K562 (cell line): ENCODE measurements at regions not wholly inside any gene's neighbourhood (a gene's known extent, or its start where the extent isn't known, plus 50 kb on each side); places are given as distances from the start of the nearest gene placed in this dataset.

ENCODE experiments used
- ATAC-seq: fragments of 200-7000 bp; cut with Tn5 transposase; 3 replicates; pipeline ENCODE4 v1.9.1; 2020; ENCODE audit warnings: moderate library complexity
- BruUV-seq: library from RNA; stranded (reverse); fragments of 400-500 nt; replicated peaks from 2 replicates; lab custom pipeline; 2021; lab: Mats Ljungman, UMichigan
- CTCF ChIA-PET: fragments of 300-600 bp; formaldehyde crosslinking; extraction: SDS; loops from one replicate; lab custom pipeline; 2021; ENCODE audit warnings: low intra/inter-chr PET ratio; lab: Yijun Ruan, JAX
- POLR2A ChIA-PET: fragments of 300-600, 350-650 bp; sonication (Branson Sonifier 250); formaldehyde crosslinking; extraction: SDS; loops from one replicate; lab custom pipeline; 2021; ENCODE audit warnings: antibody characterized with exemption, inconsistent platforms; lab: Yijun Ruan, JAX
- DNase-seq, 4 experiments: peaks; one replicate each; pipeline versions ENCODE4 v3.0.0 to v3.0.0-alpha.2; 2011 to 2018; ENCODE audit warnings: low spot score in 3 of 4, mixed read lengths in 3 of 4; ENCODE audit errors: extremely low read depth in 1 of 4
- FAIRE-seq: peaks from 2 replicates; lab custom pipeline; 2011; peaks lifted over from hg19 to GRCh38; lab: Jason Lieb, UNC
- H2AFZ ChIP-seq: 2 replicates; pipeline ENCODE4 v1.6.0; 2011; ENCODE audit warnings: low read depth, low read length, control low read depth, inconsistent platforms
- H3K27ac ChIP-seq: fragments of 200-600 bp; 3 replicates; pipeline ENCODE4 v1.8.0; 2011; ENCODE audit warnings: low read depth, mild to moderate bottlenecking, control low read depth, inconsistent platforms, low read length, moderate library complexity, mixed read lengths; ENCODE audit errors: extremely low read depth
- H3K27me3 ChIP-seq, 2 experiments: fragments of 300-600 bp in 1 of 2; 2 replicates in 1 of 2; 3 replicates in 1 of 2; pipeline versions ENCODE4 v1.6.0 to v1.8.0; 2011; ENCODE audit warnings: inconsistent platforms in 2 of 2, low read length in 2 of 2, mild to moderate bottlenecking in 1 of 2, mixed read lengths in 1 of 2, moderate library complexity in 1 of 2; ENCODE audit not compliant: control insufficient read depth in 2 of 2, insufficient read depth in 2 of 2
- H3K36me3 ChIP-seq: fragments of 300-600 bp; 3 replicates; pipeline ENCODE4 v1.8.0; 2011; ENCODE audit warnings: mild to moderate bottlenecking, low read length, inconsistent platforms; ENCODE audit not compliant: control insufficient read depth, insufficient read depth
- H3K4me1 ChIP-seq, 2 experiments: fragments of 200-600 bp in 1 of 2; replicated peaks in 1 of 2; 2 replicates in 1 of 2; 3 replicates in 1 of 2; pipeline versions ENCODE4 v1.5.1 to v1.8.0; 2011; ENCODE audit warnings: inconsistent platforms in 2 of 2, low read length in 2 of 2, mild to moderate bottlenecking in 1 of 2, mixed read lengths in 1 of 2, moderate library complexity in 1 of 2; ENCODE audit not compliant: control insufficient read depth in 2 of 2, insufficient read depth in 2 of 2
- H3K4me2 ChIP-seq: 2 replicates; pipeline ENCODE4 v1.6.1; 2011; ENCODE audit warnings: low read length, control low read depth, inconsistent platforms, mixed read lengths; ENCODE audit not compliant: insufficient read depth
- H3K4me3 ChIP-seq: fragments of 200-600 bp; sonication (generic), shearing (Covaris generic); 2 replicates; pipeline ENCODE4 v1.5.1; 2016; ENCODE audit warnings: control low read depth, inconsistent platforms
- H3K79me2 ChIP-seq: fragments of 200-600 bp; 3 replicates; pipeline ENCODE4 v1.8.0; 2011; ENCODE audit warnings: low read length, inconsistent platforms; ENCODE audit not compliant: control insufficient read depth, insufficient read depth
- H3K9ac ChIP-seq, 2 experiments: 2 replicates each; pipeline versions ENCODE4 v1.6.0 to v1.6.1; 2011; ENCODE audit warnings: low read depth in 2 of 2, low read length in 2 of 2, control low read depth in 1 of 2, inconsistent platforms in 1 of 2, mild to moderate bottlenecking in 1 of 2, mixed read lengths in 1 of 2; ENCODE audit not compliant: insufficient read depth in 1 of 2
- H3K9me1 ChIP-seq: one replicate; pipeline ENCODE4 v1.6.0; 2011; ENCODE audit warnings: inconsistent platforms, mild to moderate bottlenecking, low read length, moderate library complexity; ENCODE audit not compliant: control insufficient read depth, insufficient read depth
- H3K9me3 ChIP-seq: replicated peaks from 2 replicates; pipeline ENCODE4 v1.5.1; 2011; ENCODE audit warnings: low read depth, low read length, inconsistent platforms; ENCODE audit not compliant: control insufficient read depth, insufficient read depth
- H4K20me1 ChIP-seq: replicated peaks from 2 replicates; pipeline ENCODE4 v1.6.1; 2011; ENCODE audit warnings: low read length, inconsistent platforms, mixed read lengths; ENCODE audit not compliant: control insufficient read depth, insufficient read depth
- BRF2 ChIP-seq: IDR thresholded peaks from 3 replicates; pipeline ENCODE4 v1.6.1; 2011; ENCODE audit warnings: borderline replicate concordance, mild to moderate bottlenecking; ENCODE audit not compliant: insufficient read length, insufficient read depth
- DMBX1 ChIP-seq: fragments of 250-450 bp; sonication (Bioruptor Pico); IDR thresholded peaks from 2 replicates; pipeline ENCODE4 v1.8.0; 2022; ENCODE audit warnings: inconsistent platforms, mild to moderate bottlenecking, moderate library complexity, borderline replicate concordance
- IRF2 ChIP-seq: sonication (generic); formaldehyde crosslinking; IDR thresholded peaks from 2 replicates; pipeline ENCODE4 v1.8.1; 2022; ENCODE audit warnings: mild to moderate bottlenecking, missing genetic modification reagents
- KDM2B ChIP-seq: fragments of 250-450 bp; sonication (Bioruptor Pico); IDR thresholded peaks from 2 replicates; pipeline ENCODE4 v1.8.0; 2021; ENCODE audit warnings: mild to moderate bottlenecking, moderate library complexity
- MED1 ChIP-seq: sonication (generic); formaldehyde crosslinking; IDR thresholded peaks from 2 replicates; pipeline ENCODE4 v1.8.1; 2023; ENCODE audit warnings: missing genetic modification reagents, borderline replicate concordance
- NCOR1 ChIP-seq: fragments of 450-650 bp; IDR thresholded peaks from 2 replicates; pipeline ENCODE4 v1.6.1; 2016; ENCODE audit warnings: mild to moderate bottlenecking, moderate library complexity
- NFE2L1 ChIP-seq: fragments of 450-650 bp; IDR thresholded peaks from 2 replicates; pipeline ENCODE4 v1.6.1; 2016; ENCODE audit warnings: missing genetic modification characterization, low read depth, mild to moderate bottlenecking, missing compliant biosample characterization, moderate library complexity, borderline replicate concordance
- PYGO2 ChIP-seq: fragments of 450-650 bp; IDR thresholded peaks from 2 replicates; pipeline ENCODE4 v1.6.1; 2016; ENCODE audit warnings: mild to moderate bottlenecking, missing genetic modification characterization, moderate library complexity, missing compliant biosample characterization
- RBBP5 ChIP-seq: fragments of 200-600 bp; sonication (generic); IDR thresholded peaks from 2 replicates; pipeline ENCODE4 v1.6.1; 2012; ENCODE audit warnings: borderline replicate concordance, mild to moderate bottlenecking, low read length, control low read depth, inconsistent platforms; ENCODE audit not compliant: insufficient read depth, poor library complexity, severe bottlenecking
- RBM14 ChIP-seq: fragments of 200-400 bp; formaldehyde crosslinking; IDR thresholded peaks from 2 replicates; pipeline ENCODE4 v1.6.1; 2018; ENCODE audit warnings: low read depth, mild to moderate bottlenecking, low read length, moderate library complexity, borderline replicate concordance; ENCODE audit not compliant: insufficient read depth
- SMAD3 ChIP-seq: fragments of 450-650 bp; formaldehyde crosslinking; conservative IDR thresholded peaks from 2 replicates; pipeline ENCODE4 v1.4.0; 2020; ENCODE audit warnings: mild to moderate bottlenecking
- SRSF7 ChIP-seq: fragments of 200-400 bp; formaldehyde crosslinking; optimal IDR thresholded peaks from 2 replicates; pipeline ENCODE3; 2017; ENCODE audit warnings: mild to moderate bottlenecking, low read depth, low read length
- STAT5A ChIP-seq: IDR thresholded peaks from 2 replicates; pipeline ENCODE4 v1.6.1; 2012; ENCODE audit warnings: low read length, inconsistent platforms, borderline replicate concordance
- TFAP4 ChIP-seq: sonication (generic); formaldehyde crosslinking; IDR thresholded peaks from 2 replicates; pipeline ENCODE4 v1.8.0; 2022; ENCODE audit warnings: missing genetic modification reagents, mild to moderate bottlenecking, moderate library complexity, borderline replicate concordance
- ZC3H8 ChIP-seq: fragments of 450-650 bp; IDR thresholded peaks from 2 replicates; pipeline ENCODE4 v1.6.1; 2017
- ZNF707 ChIP-seq: fragments of 250-450 bp; sonication (Bioruptor Pico); conservative IDR thresholded peaks from 2 replicates; pipeline ENCODE4 v1.8.0; 2022; ENCODE audit warnings: inconsistent platforms, mild to moderate bottlenecking, moderate library complexity
- WGBS: fragments of 100-300 bp; shearing (Covaris generic); methylation state at CpG from one replicate; pipeline ENCODE4 v1.1.6; 2016; ENCODE audit warnings: low coverage, mixed read lengths; ENCODE audit not compliant: insufficient coverage; ENCODE audit errors: missing lambda C conversion rate; 5-methylcytosine and 5-hydroxymethylcytosine counted together
- in situ Hi-C: fragments of 300-500 bp; cut with MboI; formaldehyde crosslinking; loops from 4 replicates; pipeline ENCODE4 v1.15.0; 2018; ENCODE audit warnings: inconsistent platforms, mixed read lengths
- intact Hi-C: fragments of 100-400 bp; cut with micrococcal nuclease; formaldehyde crosslinking; loops from 2 replicates; pipeline ENCODE4 v1.14.2; 2022
- TF ChIP-seq, protein P1 (sequence below): fragments of 450-650 bp; IDR thresholded peaks from 2 replicates; pipeline ENCODE4 v1.6.1; 2016; ENCODE audit warnings: mild to moderate bottlenecking
- TF ChIP-seq, protein P2 (sequence below): fragments of 450-650 bp; formaldehyde crosslinking; conservative IDR thresholded peaks from 2 replicates; pipeline ENCODE4 v1.4.0; 2022; ENCODE audit warnings: mild to moderate bottlenecking, missing genetic modification characterization

DNA sequence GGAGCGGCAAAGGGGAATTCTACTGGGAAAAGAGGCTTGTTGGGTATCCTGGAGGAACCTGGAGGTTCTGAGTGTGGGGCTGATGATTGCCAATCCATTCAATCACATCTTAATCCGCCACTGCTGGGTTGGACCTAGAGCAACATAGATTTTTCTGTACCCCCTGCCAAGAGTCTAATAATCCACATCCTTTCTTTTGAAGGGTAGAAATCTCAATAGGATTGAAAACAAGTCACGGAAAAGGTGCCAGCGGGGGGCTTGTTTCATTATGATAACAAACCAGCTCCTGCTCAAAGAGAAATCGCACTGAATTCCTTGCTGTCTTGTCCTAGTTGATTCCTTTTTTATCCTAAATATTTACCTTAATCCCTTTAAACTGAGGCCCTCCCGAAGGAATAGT, 528.5 kb downstream of the ADGRL2 start:
- H3K9me1 ChIP-seq = no peaks in the 10 kb centered on the region
- FAIRE-seq (no peak), ATAC-seq (no peak), DNase-seq (no peak)
- H3K27me3 ChIP-seq = no peaks in the 10 kb centered on the region
- POLR2A ChIA-PET = no interaction called here
- H3K4me2 ChIP-seq = no peak overlapping the region
- no peaks in the 10 kb centered on the region for H3K4me1 ChIP-seq
- H3K27ac ChIP-seq = no peak overlapping the region
- H2AFZ ChIP-seq = no peak overlapping the region
- in situ Hi-C loops = no loop called here
- WGBS = 0% methylated on average over 6 of the region's 6 CpGs
- CTCF ChIA-PET = interaction anchor here (0.7 kb wide), 1 partner anchor 100 kb away, joined by 3 read pairs; no protein-coding TSS in a partner anchor
- H3K79me2 ChIP-seq = no peaks in the 10 kb centered on the region
- intact Hi-C loops = no loop called here
- H4K20me1 ChIP-seq = no peaks in the 10 kb centered on the region
- no peaks in the 10 kb centered on the region for H3K36me3 ChIP-seq
- H3K9ac ChIP-seq = no peak overlapping the region
- H3K9me3 ChIP-seq = no peaks in the 10 kb centered on the region
- H3K4me3 ChIP-seq = no peak overlapping the region
- no TSS peak for BruUV-seq
- TF ChIP-seq RBM14 = no peak
- TF ChIP-seq MED1 (CRISPR knock-in tag) = no peak
- no peak for TF ChIP-seq SRSF7
- TF ChIP-seq RBBP5 = no peak
- TF ChIP-seq, protein P1, sequence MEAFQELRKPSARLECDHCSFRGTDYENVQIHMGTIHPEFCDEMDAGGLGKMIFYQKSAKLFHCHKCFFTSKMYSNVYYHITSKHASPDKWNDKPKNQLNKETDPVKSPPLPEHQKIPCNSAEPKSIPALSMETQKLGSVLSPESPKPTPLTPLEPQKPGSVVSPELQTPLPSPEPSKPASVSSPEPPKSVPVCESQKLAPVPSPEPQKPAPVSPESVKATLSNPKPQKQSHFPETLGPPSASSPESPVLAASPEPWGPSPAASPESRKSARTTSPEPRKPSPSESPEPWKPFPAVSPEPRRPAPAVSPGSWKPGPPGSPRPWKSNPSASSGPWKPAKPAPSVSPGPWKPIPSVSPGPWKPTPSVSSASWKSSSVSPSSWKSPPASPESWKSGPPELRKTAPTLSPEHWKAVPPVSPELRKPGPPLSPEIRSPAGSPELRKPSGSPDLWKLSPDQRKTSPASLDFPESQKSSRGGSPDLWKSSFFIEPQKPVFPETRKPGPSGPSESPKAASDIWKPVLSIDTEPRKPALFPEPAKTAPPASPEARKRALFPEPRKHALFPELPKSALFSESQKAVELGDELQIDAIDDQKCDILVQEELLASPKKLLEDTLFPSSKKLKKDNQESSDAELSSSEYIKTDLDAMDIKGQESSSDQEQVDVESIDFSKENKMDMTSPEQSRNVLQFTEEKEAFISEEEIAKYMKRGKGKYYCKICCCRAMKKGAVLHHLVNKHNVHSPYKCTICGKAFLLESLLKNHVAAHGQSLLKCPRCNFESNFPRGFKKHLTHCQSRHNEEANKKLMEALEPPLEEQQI = no peak
- no peak for TF ChIP-seq ZNF707
- no peak for TF ChIP-seq PYGO2 (tag)
- no peak for TF ChIP-seq KDM2B
- no peak for TF ChIP-seq TFAP4 (CRISPR knock-in tag)
- no peak for TF ChIP-seq NFE2L1 (tag)
- TF ChIP-seq SMAD3 (CRISPR knock-in tag) = no peak
- no peak for TF ChIP-seq DMBX1 (CRISPR knock-in tag)
- TF ChIP-seq, protein P2, sequence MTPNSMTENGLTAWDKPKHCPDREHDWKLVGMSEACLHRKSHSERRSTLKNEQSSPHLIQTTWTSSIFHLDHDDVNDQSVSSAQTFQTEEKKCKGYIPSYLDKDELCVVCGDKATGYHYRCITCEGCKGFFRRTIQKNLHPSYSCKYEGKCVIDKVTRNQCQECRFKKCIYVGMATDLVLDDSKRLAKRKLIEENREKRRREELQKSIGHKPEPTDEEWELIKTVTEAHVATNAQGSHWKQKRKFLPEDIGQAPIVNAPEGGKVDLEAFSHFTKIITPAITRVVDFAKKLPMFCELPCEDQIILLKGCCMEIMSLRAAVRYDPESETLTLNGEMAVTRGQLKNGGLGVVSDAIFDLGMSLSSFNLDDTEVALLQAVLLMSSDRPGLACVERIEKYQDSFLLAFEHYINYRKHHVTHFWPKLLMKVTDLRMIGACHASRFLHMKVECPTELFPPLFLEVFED (CRISPR knock-in tag) = no peak
- TF ChIP-seq IRF2 (CRISPR knock-in tag) = no peak
- TF ChIP-seq NCOR1 = no peak
- TF ChIP-seq STAT5A = no peak
- no peak for TF ChIP-seq BRF2
- no peak for TF ChIP-seq ZC3H8
